Activated T-cell treated with anti-CD3 and anti-CD28 coated beads, Interleukin-2, amount 50 U/mL, for 48 hours (primary cell): ENCODE measurements at regions not wholly inside any gene's neighbourhood (a gene's known extent, or its start where the extent isn't known, plus 50 kb on each side); places are given as distances from the start of the nearest gene placed in this dataset.
"Not testable (repeated sequence)": the region's sequence is repeated elsewhere in the genome, so short reads cannot be mapped to it uniquely, and the experiment has no call there.

Source experiments
- DNase-seq, 2 experiments: peaks; one replicate each; pipeline ENCODE4 v3.0.0-alpha.2; 2020

DNA sequence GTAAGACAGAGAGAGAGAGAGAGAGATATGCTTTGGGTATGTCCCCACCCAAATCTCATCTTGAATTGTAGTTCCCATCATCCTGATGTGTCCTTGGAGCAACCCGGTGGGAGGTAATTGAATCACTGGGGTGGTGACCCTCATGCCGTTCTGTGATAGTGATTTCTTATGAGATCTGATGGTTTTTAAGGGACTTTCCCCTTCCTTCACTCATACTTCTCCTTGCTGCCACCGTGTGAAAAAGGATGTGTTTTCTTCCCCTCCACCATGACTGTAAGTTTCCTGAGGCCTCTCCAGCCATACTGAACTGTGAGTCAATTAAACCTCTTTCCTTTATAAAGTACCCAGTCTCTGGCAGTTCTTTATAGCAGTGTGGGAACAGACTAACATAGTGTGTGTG, 60.3 kb downstream of the EOMES start:
- no peak for DNase-seq

DNA sequence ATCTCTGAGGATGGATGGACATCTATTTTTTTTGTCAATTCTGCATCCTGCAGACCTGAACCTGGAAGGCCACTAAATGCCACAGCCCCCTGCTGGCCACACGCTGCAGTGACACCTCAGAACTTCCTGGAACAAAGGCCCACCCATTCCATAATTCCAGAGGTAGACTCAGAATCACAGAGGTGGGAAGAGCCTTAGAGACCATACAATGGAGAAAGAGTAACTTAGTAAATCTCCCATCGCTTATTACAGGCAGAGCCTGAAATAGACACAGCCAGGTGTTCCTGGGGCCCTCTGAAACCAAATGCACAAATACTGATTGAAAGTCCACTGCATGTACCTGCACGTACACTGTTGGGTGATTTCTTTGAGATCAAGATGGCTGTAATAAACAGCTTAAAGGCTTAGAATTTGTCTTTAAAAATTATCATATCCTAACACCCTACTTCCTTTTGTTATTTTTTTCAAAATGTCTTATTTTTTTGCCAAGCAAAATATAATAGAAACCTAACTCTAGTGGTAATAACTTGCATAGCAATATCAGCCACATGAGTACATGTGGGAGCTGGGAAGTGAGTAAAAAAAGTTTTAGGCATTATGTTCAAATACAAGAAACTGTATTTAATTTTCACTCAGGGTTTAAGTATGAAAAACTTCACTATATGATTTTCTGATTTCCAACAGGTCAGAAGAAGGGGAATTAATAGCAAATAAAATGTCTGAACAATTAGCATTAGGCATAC, 62.7 kb downstream of the EOMES start:
- peak; percentile 46 to 57 for DNase-seq

DNA sequence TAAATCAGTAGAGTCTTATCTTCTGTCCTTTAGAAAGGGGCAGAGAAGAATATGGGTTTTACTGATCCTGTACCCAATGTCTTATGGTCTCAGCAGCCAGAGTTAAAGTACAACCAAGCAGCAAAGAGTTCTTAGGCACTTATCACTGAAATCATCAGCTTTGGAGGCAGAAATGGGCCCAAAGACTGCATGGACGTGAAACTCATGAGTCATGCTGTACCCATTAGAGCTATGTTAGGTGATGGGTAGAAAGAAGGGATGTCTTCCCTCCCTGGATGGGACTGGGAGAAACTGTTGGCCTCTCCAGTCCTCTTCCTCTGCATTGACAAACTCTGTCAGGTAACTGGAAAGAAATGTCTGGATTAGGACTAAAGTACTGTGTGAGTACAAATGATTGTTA, 63.4 kb downstream of the EOMES start:
- DNase-seq = no peak

DNA sequence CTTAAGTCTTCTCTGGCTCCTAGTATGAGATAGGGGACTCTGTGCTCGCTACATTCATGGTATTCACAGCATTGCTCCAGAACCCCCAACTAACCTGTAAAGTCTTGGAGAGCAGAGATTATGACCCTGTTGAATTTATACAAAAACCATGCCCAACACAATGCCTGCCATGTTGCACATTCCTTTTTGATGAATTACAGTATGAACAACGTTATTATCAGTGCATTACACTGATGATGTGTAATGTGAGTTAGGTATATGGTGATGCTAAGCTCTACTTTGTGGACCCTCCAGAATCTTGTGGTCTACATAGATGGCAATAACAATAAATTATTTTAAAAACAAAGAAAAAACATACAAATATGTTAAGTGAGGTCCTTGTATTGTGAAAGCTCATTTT, 64.3 kb downstream of the EOMES start:
- no peak for DNase-seq

DNA sequence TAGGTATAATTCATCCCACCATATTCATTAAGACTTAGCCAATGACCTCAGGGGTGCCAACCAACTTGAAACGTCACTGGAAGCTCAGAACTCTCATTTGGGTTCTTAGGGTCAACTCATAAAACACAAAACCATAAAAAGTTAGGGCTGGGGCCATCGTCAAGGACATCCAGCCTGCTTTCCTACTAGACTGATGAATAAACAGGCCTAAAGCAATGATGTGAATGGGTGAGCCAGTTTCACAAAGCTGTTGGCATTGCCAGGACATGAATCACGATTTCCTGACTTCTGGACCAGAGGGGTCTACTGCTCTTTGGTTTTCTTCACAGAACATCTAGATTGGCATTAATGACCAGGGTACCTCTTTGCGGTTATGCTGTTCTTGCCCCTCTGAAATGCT, 64.7 kb downstream of the EOMES start:
- DNase-seq = no peak

DNA sequence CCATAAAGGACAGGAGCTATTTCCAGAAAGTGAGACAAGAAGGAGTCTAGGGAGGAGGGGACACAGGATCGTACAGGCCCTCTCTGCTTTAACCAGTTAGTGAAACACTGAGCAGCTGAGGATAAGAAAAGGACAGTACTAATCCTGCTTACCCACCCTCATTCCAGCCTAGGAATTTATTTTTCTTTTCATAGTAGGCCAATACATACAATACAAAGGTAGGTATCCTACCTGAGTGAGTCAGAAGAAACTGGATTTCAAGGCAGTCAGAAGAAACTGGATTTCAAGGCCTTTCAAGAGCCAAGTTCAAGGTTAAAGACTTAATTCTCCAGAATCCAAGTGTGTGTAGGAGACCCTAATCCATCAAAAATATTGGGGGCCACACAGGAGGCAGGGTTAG, 65.3 kb downstream of the EOMES start:
- no peak for DNase-seq

DNA sequence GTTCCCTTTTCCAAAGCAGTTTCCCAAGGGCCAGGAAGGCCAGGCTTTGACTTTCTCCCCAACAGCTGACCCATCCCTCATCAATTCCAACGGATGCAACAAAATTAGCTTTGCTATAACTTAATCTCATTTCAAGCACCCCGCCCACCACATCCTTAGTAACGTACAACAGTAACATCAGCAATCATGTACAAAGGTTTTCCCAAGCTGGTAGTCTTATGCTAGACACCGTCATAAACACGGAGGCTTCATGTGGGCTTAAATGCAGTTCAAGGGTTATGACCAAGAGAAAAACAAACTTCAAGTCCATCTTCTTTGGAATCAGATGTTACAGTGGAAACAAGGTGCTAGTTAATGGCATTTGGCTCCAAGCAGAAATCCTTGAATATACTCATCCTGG, 66.6 kb downstream of the EOMES start:
- DNase-seq = no peak

DNA sequence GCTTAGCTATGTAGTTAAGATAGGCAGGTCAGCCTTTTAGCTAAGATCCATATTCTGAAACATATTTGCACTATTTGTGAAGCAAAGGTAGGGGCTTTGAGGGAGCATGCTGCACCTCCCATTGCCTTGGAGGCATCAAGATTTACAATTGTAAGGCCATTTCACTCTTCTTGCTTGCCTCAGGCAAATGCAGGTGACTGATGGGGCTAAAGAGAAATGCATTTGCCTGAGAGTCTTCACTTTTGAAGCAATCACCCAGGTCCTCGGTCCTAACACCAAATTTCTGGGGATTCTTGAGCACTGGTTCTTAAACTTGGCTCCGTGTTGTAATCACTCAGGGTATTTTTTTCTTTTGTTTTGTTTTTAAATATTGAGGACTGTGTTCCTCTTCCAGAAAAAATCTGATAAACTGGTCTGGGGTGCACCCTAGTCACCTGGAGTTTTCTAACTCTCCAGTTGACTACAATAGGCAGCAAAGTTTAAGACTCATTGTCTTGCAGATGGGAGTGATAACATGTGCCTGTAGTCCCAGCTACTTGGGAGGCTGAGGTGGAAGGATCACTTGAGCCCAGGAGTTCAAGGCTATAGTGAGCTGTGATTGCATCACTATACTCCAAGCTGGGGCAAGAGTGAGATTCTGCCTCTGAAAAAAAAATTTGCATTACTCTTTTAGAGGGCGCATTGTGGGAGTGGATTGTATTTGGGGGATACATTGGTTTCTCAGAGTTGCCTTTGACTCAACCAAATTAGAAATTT, 68.1 kb downstream of the EOMES start:
- no peak for DNase-seq

DNA sequence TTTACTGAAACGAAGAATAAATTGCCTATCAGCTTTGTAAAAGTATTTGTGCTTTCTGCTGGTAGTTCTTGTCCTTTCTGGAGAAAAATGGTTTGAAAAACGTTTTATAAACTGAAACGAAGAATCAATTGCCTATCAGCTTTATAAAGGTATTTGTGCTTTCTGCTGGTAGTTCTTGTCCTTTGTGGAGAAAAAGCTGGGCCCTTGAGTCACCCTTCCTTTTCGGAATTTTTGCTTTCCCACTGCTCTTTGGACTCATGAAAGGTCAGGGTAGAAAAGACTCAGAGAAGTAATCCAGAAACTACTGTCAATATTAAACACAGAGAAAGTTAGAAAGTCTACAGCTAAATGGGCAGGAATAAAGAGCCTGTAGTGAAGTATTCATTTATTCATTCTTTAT, 72.8 kb downstream of the EOMES start:
- DNase-seq = no peak

DNA sequence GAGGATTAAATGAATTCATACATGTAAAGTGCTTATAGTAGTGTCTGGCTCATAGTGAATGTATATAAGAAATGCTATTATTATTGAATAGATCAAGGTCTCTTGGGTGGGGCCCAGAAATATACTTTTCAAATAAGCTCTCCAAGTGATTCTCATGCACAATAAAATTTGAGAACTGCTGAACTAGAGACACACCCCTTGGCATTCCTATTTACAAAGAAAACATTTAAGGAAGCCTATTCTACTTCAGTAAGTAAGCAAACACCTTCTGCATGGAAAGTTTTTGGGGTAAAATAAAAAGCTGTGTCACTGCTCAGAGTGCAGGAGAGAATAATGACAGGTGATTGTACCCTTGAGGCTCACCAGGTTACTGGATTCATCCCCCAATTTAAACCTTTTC, 75.2 kb downstream of the EOMES start:
- no peak for DNase-seq

DNA sequence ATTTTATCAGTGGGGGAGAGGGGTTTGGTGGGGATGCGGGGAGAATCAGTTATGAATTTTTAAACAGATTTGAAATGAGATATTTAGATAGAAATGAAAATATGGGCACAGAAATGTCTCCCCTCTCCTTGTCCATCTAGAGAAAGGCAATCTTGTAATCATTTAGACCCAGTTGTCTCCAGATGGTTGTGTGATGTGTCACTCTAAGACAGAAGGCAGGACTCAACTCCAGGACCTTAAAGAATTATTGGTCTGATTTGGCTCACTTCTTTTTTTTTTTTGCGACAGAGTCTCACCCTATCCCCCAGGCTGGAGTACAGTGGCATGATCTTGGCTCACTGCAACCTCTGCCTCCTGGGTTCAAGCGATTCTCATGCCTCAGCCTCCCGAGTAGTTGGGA, 77.2 kb downstream of the EOMES start:
- no peak for DNase-seq

DNA sequence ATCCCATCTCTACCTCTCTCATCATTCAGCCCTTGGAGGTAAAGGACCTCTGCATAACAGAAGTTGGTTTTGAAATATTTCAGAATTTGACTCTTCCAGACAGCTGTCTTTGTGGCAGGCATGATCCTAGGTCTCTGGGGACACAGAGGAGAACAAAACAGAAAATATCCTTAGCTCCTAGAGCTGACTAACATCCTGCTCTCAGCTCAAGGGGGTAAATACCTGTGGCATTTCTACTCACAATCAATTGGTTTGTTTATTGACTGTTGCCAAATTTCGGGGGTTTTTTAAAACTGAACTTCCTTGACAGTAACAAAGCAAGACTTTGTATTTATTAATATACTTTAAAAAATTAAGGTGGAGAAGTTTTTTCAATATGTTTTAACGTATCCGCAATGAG, 78.8 kb downstream of the EOMES start:
- no peak for DNase-seq

DNA sequence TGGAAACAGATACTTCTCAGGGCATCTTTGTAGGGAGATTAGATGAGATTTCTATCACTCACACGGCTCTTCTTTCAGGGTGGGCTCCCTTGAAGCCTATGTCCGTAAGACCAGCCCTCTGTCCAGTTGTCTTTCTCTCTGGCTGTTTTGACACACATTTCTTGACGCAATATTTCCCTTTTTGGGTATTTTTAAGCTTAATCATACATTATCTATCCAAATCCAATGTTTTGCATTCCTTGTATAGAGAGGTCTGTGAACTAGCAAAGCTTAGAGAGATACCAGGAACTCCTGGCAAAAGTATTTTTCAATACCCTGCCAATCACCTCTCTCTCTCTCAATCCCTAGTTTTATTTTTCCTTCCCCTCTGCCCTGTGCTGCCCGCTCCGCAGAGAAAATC, 79.3 kb downstream of the EOMES start:
- no peak for DNase-seq

DNA sequence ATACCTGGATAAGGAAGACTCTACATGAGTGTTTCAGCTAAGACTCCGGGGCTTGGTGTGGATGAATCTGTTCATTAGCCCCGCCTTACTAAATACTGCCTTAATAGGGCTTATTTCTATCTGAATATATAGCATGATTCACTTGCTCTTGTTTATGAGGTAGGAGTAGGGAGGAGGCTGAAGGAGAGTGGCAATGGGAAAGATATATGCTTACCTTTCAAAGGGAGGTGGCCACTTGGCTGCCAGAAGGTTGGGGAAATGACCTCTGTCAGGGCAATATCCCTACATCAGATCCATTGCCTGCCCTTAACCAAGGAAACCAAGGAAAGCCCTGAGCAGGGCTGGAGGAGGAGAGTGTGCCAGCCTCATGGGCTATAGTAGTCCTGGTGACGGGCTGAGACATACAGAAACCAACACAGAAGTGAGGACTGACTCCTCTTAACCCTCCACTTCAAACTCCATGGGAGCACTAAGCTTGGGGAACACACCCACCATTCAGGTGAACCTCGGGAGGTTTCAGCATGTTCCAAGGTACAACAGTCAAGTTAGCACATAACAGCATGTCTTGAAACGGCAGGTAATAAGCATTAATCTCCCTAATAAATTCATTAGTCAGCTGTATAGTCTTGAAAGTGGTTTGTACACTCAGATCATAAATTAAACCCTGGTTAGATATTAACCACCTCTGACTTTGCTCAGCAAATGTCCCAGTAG, 80.1 kb downstream of the EOMES start:
- no peak for DNase-seq

DNA sequence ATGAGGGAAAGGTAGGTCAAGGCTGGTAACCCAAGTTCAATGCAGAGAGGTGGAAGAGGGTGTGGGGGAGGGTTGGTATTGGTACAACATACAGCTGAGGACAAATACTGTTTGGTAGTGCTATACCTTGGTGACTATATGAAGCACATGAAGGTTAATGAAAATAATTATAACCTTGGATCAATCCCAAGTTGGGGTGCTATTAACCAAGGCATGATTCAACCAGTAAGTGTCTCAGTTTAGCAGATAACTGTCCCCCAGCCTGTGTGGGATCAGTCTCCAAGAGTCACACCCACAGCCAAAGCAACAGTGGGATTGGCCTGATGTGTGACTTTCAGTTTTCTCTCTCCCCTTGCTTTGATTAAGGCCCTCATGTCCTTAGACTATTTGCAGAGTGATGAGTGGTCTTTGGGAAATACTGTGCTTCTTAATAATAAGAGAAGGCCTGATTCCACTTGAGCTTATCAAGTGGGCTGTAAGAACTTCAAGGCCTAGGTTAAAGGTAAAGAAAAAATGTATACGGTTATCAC, 80.8 kb downstream of the EOMES start:
- DNase-seq = no peak

DNA sequence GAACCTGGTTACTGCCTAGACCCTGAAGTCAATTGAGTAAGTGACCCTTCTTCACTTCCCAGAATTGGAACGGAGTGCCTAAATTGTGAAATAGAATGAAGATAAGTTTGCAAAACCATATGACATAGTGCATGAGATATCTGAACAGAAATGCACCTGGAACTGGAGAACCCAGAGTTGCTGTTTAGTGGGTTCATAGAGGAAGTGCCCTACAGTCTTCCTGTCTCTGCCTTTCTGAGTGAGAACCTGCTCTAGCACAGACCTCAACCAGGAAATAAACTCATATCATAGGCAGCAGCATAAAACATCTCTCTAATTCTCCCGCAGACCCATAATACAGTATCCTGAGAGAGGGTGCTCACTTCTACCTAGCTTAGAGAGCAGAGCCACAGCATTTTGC, 82.9 kb downstream of the EOMES start:
- no peak for DNase-seq

DNA sequence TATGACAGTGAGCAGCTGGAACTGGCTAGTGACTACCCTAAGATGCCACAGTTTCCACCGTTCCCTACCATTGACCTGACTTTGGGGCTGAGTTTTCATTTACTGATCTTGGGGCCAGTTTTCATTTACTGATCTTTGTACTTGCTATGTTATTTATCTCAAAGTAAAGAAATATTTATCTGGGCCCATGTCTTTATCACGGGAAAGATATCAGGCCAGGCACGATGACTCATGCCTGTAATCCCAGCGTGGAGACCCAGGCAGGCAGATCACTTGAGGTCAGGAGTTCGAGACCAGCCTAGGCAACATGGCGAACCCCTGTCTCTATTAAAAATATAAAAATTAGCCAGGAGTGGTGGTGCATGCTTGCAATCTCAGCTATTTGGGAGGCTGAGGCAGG, 83.5 kb downstream of the EOMES start:
- no peak for DNase-seq

DNA sequence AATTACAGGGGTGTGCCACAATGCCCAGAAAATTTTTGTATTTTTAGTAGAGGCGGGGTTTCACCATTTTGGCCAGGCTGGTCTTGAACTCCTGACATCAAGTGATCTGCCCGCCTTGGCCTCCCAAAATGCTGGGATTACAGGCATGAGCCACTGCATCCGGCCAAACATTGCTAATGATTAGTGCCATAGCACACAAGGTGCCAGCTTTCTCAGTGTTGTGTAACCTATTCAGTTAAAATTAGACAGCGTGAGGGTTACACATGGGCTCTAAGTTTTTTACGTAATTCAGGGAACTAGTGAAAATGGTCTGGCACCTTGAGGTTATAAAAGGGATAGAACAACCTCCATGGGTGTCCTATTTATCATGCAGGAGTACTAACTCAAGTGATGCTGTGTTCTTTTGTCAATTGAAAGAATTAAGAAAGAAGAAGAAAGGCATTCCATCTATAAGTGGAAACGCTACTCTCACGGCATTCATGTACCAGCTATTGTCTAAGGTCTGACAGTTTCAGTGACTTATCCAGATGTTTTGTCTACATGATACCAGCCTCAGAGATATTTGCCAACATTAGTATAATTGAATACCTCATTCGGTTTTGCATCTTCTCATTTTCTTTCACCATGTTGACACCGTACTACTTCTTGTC, 84.7 kb downstream of the EOMES start:
- DNase-seq = no peak

DNA sequence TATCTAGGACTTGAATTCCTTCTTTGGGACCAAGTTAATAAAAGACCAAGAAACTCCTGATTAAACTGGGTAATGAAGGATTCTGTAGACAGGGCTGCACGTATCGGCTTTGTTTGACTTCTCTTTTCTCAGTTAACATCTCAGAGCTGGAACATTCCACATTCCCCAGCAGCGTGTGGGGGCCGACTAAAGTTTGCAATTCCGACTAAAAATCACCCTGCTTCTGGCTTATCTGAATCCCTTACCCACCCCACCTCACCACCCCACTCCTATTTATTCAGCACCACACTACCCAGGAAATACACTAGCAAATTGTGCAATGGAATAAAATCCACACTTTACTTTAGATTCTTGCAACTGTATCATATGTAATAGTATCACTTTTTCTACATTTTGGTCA, 87.1 kb downstream of the EOMES start:
- not testable (repeated sequence) for DNase-seq

DNA sequence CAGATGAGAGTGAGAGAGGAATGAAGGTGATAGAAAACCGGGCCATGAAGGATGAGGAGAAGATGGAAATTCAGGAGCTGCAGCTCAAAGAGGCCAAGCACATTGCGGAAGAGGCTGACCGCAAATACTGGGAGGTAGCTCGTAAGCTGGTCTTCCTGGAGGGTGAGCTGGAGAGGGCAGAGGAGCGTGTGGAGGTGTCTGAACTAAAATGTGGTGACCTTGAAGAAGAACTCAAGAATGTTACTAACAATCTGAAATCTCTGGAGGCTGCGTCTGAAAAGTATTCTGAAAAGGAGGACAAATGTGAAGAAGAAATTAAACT, 88.9 kb downstream of the EOMES start:
- no peak for DNase-seq

DNA sequence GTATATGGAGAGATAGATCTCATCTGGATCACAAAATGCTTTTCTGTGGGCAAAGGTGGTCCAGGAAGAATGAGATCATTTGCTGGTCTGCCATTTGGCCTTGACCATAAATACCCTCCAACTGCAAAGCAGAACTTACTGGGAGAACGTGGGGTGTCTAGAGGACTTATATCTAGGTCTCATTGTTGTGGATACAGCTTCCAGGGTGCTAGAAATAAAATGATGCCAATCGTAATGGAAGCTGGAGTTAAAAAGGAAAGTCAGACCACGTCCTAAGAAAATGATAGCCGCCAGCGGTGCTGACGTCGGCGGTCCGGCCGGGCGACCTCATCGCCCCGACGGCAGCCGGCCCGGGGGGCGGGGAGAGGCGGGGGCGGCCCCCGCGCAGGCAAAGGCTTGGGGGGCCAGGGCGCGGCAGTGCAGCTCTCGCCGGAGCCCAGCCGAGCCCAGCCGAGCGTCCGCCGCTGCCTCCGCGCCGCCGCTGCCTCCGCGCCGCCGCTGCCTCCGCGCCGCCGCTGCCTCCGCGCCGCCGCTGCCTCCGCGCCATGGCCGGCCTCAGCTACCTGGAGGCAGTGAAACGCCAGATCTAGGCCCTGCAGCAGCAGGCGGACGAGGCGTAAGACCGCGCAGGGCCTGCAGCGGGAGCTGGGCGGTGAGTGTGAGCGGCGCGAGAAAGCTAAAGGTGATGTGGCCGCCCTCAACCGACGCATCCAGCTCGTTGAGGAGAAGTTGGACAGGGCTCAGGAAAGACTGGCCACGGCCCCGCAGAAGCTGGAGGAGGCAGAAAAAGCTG, 89.5 kb downstream of the EOMES start:
- DNase-seq = peak; percentile 67

DNA sequence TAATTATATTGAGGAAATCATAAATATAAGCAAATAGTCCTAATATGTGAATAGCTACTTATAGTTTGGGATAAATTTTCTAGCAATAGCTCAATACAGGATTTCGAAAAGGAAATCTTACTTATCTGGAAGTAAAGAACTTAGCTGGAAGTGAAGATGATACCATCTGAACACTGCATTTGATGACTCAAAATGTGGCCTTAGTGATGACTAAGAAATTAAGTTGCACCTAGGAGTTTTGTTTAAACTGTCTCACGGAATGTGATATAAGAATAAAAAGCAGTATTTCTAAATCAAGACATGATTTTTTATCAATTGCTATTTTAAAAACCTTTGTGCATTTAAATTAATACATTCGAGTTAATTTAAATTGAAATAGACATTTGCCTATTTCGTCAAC, 91.2 kb downstream of the EOMES start:
- DNase-seq = no peak

DNA sequence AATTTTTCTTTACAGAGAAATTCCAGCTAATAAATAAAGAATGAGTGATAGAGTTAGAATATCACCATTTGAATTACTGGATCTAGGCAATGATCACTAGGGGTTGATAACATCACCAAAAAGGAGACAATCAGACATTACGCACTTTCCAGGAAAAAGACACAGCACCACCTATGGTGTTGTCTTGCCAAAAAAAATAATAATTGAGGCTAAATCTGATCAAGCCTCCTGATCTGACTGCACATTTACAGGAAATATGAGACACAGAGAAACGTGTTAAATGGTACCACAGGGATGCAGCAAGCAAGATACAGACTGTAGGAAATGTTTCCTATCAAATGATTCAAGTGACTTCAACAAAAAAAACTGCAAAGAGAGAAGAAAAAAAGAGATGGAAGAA, 92.8 kb downstream of the EOMES start:
- no peak for DNase-seq
